Keratinocyte (primary cell): ENCODE measurements at regions not wholly inside any gene's neighbourhood (a gene's known extent, or its start where the extent isn't known, plus 50 kb on each side); places are given as distances from the start of the nearest gene placed in this dataset.

ENCODE experiments used
- DNase-seq: peaks from one replicate; pipeline ENCODE4 v3.0.0-alpha.2; 2011; ENCODE audit warnings: low read depth, missing footprints, low spot score
- FAIRE-seq: peaks from 2 replicates; lab custom pipeline; 2011; peaks lifted over from hg19 to GRCh38; lab: Jason Lieb, UNC
- H2AFZ ChIP-seq: 2 replicates; pipeline ENCODE4 v1.6.0; 2012; ENCODE audit warnings: low read length, control low read depth, inconsistent platforms; ENCODE audit not compliant: control insufficient read depth
- H3K27ac ChIP-seq: 2 replicates; pipeline ENCODE4 v1.5.1; 2011; ENCODE audit warnings: low read length; ENCODE audit not compliant: control insufficient read depth, insufficient read depth
- H3K27me3 ChIP-seq: 3 replicates; pipeline ENCODE4 v1.6.0; 2011; ENCODE audit warnings: low read length; ENCODE audit not compliant: control insufficient read depth, insufficient read depth; ENCODE audit errors: extremely low read depth
- H3K36me3 ChIP-seq, 2 experiments: 2 replicates in 1 of 2; 3 replicates in 1 of 2; pipeline ENCODE4 v1.5.1; 2011; ENCODE audit warnings: low read length in 2 of 2, mild to moderate bottlenecking in 1 of 2; ENCODE audit not compliant: control insufficient read depth in 2 of 2, insufficient read depth in 2 of 2; ENCODE audit errors: extremely low read depth in 1 of 2
- H3K4me1 ChIP-seq: 3 replicates; pipeline ENCODE4 v1.5.1; 2011; ENCODE audit warnings: low read length; ENCODE audit not compliant: control insufficient read depth, insufficient read depth; ENCODE audit errors: extremely low read depth
- H3K4me2 ChIP-seq: 3 replicates; pipeline ENCODE4 v1.6.0; 2011; ENCODE audit warnings: low read depth, low read length; ENCODE audit not compliant: control insufficient read depth, insufficient read depth; ENCODE audit errors: extremely low read depth
- H3K4me3 ChIP-seq, 3 experiments: fragments of 200-600 bp in 1 of 3; sonication (generic) in 1 of 3; 2 replicates in 2 of 3; 3 replicates in 1 of 3; pipeline ENCODE4 v1.5.1; 2011 to 2016; ENCODE audit warnings: low read length in 3 of 3, mild to moderate bottlenecking in 3 of 3, control low read depth in 2 of 3, inconsistent platforms in 1 of 3, low read depth in 1 of 3, mixed read lengths in 1 of 3, mixed run types in 1 of 3, moderate library complexity in 1 of 3; ENCODE audit not compliant: control insufficient read depth in 2 of 3, insufficient read depth in 2 of 3; ENCODE audit errors: extremely low read depth in 1 of 3
- H3K79me2 ChIP-seq: 2 replicates; pipeline ENCODE4 v1.6.0; 2012; ENCODE audit warnings: low read length; ENCODE audit not compliant: control insufficient read depth, insufficient read depth
- H3K9ac ChIP-seq: 3 replicates; pipeline ENCODE4 v1.6.0; 2011; ENCODE audit warnings: low read length; ENCODE audit not compliant: control insufficient read depth, insufficient read depth; ENCODE audit errors: extremely low read depth
- H3K9me1 ChIP-seq: 3 replicates; pipeline ENCODE4 v1.6.0; 2011; ENCODE audit warnings: low read length; ENCODE audit not compliant: control insufficient read depth, insufficient read depth; ENCODE audit errors: extremely low read depth
- H3K9me3 ChIP-seq: 2 replicates; pipeline ENCODE4 v1.5.1; 2012; ENCODE audit warnings: low read depth, low read length; ENCODE audit not compliant: control insufficient read depth
- H4K20me1 ChIP-seq: 3 replicates; pipeline ENCODE4 v1.6.0; 2011; ENCODE audit warnings: low read length; ENCODE audit not compliant: control insufficient read depth, insufficient read depth; ENCODE audit errors: extremely low read depth
- CTCF ChIP-seq, 3 experiments: IDR thresholded peaks in 1 of 3; conservative IDR thresholded peaks in 1 of 3; optimal IDR thresholded peaks in 1 of 3; 2 replicates in 2 of 3; 3 replicates in 1 of 3; pipeline versions ENCODE3 to v1.5.1; 2011; ENCODE audit warnings: low read length in 3 of 3, mild to moderate bottlenecking in 3 of 3, moderate library complexity in 2 of 3, control low read depth in 1 of 3, inconsistent platforms in 1 of 3; ENCODE audit not compliant: insufficient read depth in 2 of 3; ENCODE audit errors: extremely low read depth in 1 of 3
- EZH2 ChIP-seq: IDR thresholded peaks from one replicate; pipeline ENCODE4 v1.6.1; 2012; ENCODE audit warnings: inconsistent platforms, mild to moderate bottlenecking, low read length, moderate library complexity
- dilution Hi-C: fragments of 300-500 bp; cut with MboI; formaldehyde crosslinking; loops from one replicate; pipeline ENCODE4 v1.7.0; 2020; ENCODE audit warnings: low sequenced_read_pairs; ENCODE audit not compliant: extremely low pct_ligation_motif_present

- dilution Hi-C loops = no loop called here
- TF ChIP-seq EZH2 = no peak
- TF ChIP-seq CTCF (optimal IDR thresholded peaks at IDR 0.05 in 1 of 3, IDR thresholded peaks at IDR 0.05 in 1 of 3, conservative IDR thresholded peaks at IDR 0.05 in 1 of 3; ENCODE audit: extremely low read depth in 1 of 3, insufficient read depth in 2 of 3, low read length in 3 of 3) = no peak
- no peaks in the 10 kb centered on the region for H4K20me1 ChIP-seq
Observed at GRCh38 chr19:28363254-28363653, 849.7 kb downstream of the UQCRFS1 start.

GRCh38 chr19:28359431-28360414, 853.2 kb downstream of the UQCRFS1 start:
- Histone ChIP-seq H3K4me1 (no peaks in the 10 kb centered on the region), H3K4me2 (no peak overlapping the region), H3K79me2 (no peaks in the 10 kb centered on the region), H3K9me1 (no peaks in the 10 kb centered on the region), H4K20me1 (no peaks in the 10 kb centered on the region), H3K9ac (no peak overlapping the region), H3K36me3 (no peaks in the 10 kb centered on the region), H3K4me3 (no peak overlapping the region), H3K9me3 (peaks cover 2% of the 10 kb centered on the region), H3K27ac (no peak overlapping the region), H3K27me3 (no peaks in the 10 kb centered on the region), H2AFZ (no peak overlapping the region)
- DNase-seq (no peak), FAIRE-seq (no peak)
- TF ChIP-seq EZH2 (no peak), CTCF (optimal IDR thresholded peaks at IDR 0.05 in 1 of 3, IDR thresholded peaks at IDR 0.05 in 1 of 3, conservative IDR thresholded peaks at IDR 0.05 in 1 of 3; ENCODE audit: extremely low read depth in 1 of 3, insufficient read depth in 2 of 3, low read length in 3 of 3) (no peak)
- dilution Hi-C loops = no loop called here

More at GRCh38 chr19:28363254-28363653, 849.7 kb downstream of the UQCRFS1 start:
- H2AFZ ChIP-seq = no peak overlapping the region
- H3K9me3 ChIP-seq = no peaks in the 10 kb centered on the region
- H3K27ac ChIP-seq = no peak overlapping the region
- no peak overlapping the region for H3K9ac ChIP-seq
- H3K4me1 ChIP-seq = no peaks in the 10 kb centered on the region
- H3K9me1 ChIP-seq = no peaks in the 10 kb centered on the region
- H3K27me3 ChIP-seq = no peaks in the 10 kb centered on the region
- no peak for FAIRE-seq
- no peaks in the 10 kb centered on the region for H3K36me3 ChIP-seq
- no peak overlapping the region for H3K4me2 ChIP-seq
- H3K4me3 ChIP-seq = no peak overlapping the region
- H3K79me2 ChIP-seq = no peaks in the 10 kb centered on the region
- no peak for DNase-seq
